Endodermal cell (in vitro differentiated cells): ENCODE measurements at regions not wholly inside any gene's neighbourhood (a gene's known extent, or its start where the extent isn't known, plus 50 kb on each side); places are given as distances from the start of the nearest gene placed in this dataset.

Experiments
- DNase-seq: peaks from one replicate; pipeline ENCODE4 v3.0.0-alpha.2; 2017
- H3K27ac ChIP-seq: 2 replicates; pipeline ENCODE4 v1.5.1; 2013; ENCODE audit warnings: mild to moderate bottlenecking, low read depth, low read length, moderate library complexity
- H3K27me3 ChIP-seq: 2 replicates; pipeline ENCODE4 v1.6.1; 2013; ENCODE audit warnings: mild to moderate bottlenecking, low read length, moderate library complexity; ENCODE audit not compliant: insufficient read depth, control insufficient read depth, poor library complexity, severe bottlenecking
- H3K36me3 ChIP-seq: 2 replicates; pipeline ENCODE4 v1.7.0; 2013; ENCODE audit warnings: mild to moderate bottlenecking, low read length, moderate library complexity; ENCODE audit not compliant: control insufficient read depth, insufficient read depth
- H3K4me1 ChIP-seq: one replicate; pipeline ENCODE4 v1.7.0; 2013; ENCODE audit warnings: low read length; ENCODE audit not compliant: control insufficient read depth, insufficient read depth
- H3K4me3 ChIP-seq: 2 replicates; pipeline ENCODE4 v1.5.1; 2013; ENCODE audit warnings: mild to moderate bottlenecking, low read length, moderate library complexity
- H3K9ac ChIP-seq: 2 replicates; pipeline ENCODE4 v1.6.1; 2013; ENCODE audit warnings: mild to moderate bottlenecking, low read length, moderate library complexity; ENCODE audit not compliant: poor library complexity, severe bottlenecking; ENCODE audit errors: extremely low read depth
- H3K9me3 ChIP-seq: 2 replicates; pipeline ENCODE4 v1.6.1; 2013; ENCODE audit warnings: mild to moderate bottlenecking, low read length, moderate library complexity; ENCODE audit not compliant: control insufficient read depth
- H3K27ac Mint-ChIP-seq: 2 replicates; pipeline ENCODE4 v1.8.0; 2020; ENCODE audit warnings: mixed read lengths
- H3K27me3 Mint-ChIP-seq: 2 replicates; pipeline ENCODE4 v1.8.0; 2021; ENCODE audit warnings: mild to moderate bottlenecking, mixed read lengths; ENCODE audit not compliant: insufficient read depth
- H3K36me3 Mint-ChIP-seq: 2 replicates; pipeline ENCODE4 v1.8.0; 2020; ENCODE audit warnings: low read depth, mixed read lengths
- H3K4me1 Mint-ChIP-seq: 2 replicates; pipeline ENCODE4 v1.8.0; 2020; ENCODE audit warnings: mixed read lengths
- H3K4me3 Mint-ChIP-seq: 2 replicates; pipeline ENCODE4 v1.8.0; 2020; ENCODE audit warnings: mild to moderate bottlenecking, moderate library complexity, mixed read lengths
- H3K9me3 Mint-ChIP-seq: 2 replicates; pipeline ENCODE4 v1.8.0; 2020; ENCODE audit warnings: mild to moderate bottlenecking, mixed read lengths
- CTCF ChIP-seq: fragments of 200-600 bp; sonication (generic); conservative IDR thresholded peaks from 2 replicates; pipeline ENCODE4 v1.5.0; 2021; ENCODE audit warnings: antibody characterized with exemption, mild to moderate bottlenecking
- WGBS, 2 experiments: methylation state at CpG; one replicate each; pipeline versions ENCODE4 v1.1.5 to v1.1.7; 2013; ENCODE audit warnings: missing lambda C conversion rate in 2 of 2, mixed read lengths in 1 of 2; ENCODE audit not compliant: insufficient coverage in 1 of 2, insufficient read length in 1 of 2; 5-methylcytosine and 5-hydroxymethylcytosine counted together

- no peak for TF ChIP-seq CTCF
- Mint-ChIP-seq H3K27ac (no peak overlapping the region), H3K4me1 (peaks cover 14% of the 10 kb centered on the region)
Observed at GRCh38 chr2:19124135-19124534, 234.3 kb downstream of the OSR1 start.

GRCh38 chr2:19123556-19123955 is 234.9 kb downstream of the OSR1 start:
- DNase-seq = no peak
- Mint-ChIP-seq H3K9me3 (no peaks in the 10 kb centered on the region), H3K4me1 (peaks cover 14% of the 10 kb centered on the region), H3K27ac (no peak overlapping the region), H3K4me3 (no peak overlapping the region), H3K27me3 (peaks cover 5% of the 10 kb centered on the region), H3K36me3 (no peaks in the 10 kb centered on the region)
- Histone ChIP-seq H3K27me3 (no peaks in the 10 kb centered on the region), H3K27ac (no peak overlapping the region), H3K36me3 (no peaks in the 10 kb centered on the region), H3K4me3 (no peak overlapping the region), H3K9me3 (no peaks in the 10 kb centered on the region), H3K9ac (no peak overlapping the region), H3K4me1 (no peaks in the 10 kb centered on the region)
- 77 to 91% methylated on average over 2 of the region's 2 CpGs for WGBS, 2 experiments
- TF ChIP-seq CTCF = no peak

More at GRCh38 chr2:19124135-19124534, 234.3 kb downstream of the OSR1 start:
- Histone ChIP-seq H3K9me3 (no peaks in the 10 kb centered on the region), H3K27me3 (no peaks in the 10 kb centered on the region), H3K36me3 (no peaks in the 10 kb centered on the region), H3K9ac (no peak overlapping the region), H3K27ac (no peak overlapping the region), H3K4me3 (no peak overlapping the region), H3K4me1 (no peaks in the 10 kb centered on the region)
- WGBS, 2 experiments = 92 to 98% methylated on average over 5 of the region's 5 CpGs
- H3K27me3 Mint-ChIP-seq = peaks cover 5% of the 10 kb centered on the region
- no peaks in the 10 kb centered on the region for H3K9me3 Mint-ChIP-seq
- no peak for DNase-seq
- H3K36me3 Mint-ChIP-seq = no peaks in the 10 kb centered on the region
- H3K4me3 Mint-ChIP-seq = no peak overlapping the region

GRCh38 chr2:19122220-19122619 is 236.2 kb downstream of the OSR1 start:
- Mint-ChIP-seq H3K4me1 (peaks cover 14% of the 10 kb centered on the region), H3K9me3 (peaks cover 8% of the 10 kb centered on the region), H3K4me3 (no peak overlapping the region), H3K36me3 (peaks cover 3% of the 10 kb centered on the region), H3K27me3 (peaks cover 6% of the 10 kb centered on the region), H3K27ac (no peak overlapping the region)
- no peak for TF ChIP-seq CTCF
- WGBS, 2 experiments = 89% methylated on average over 1 of the region's 1 CpG
- Histone ChIP-seq H3K4me3 (no peak overlapping the region), H3K9me3 (no peaks in the 10 kb centered on the region), H3K4me1 (no peaks in the 10 kb centered on the region), H3K27me3 (no peaks in the 10 kb centered on the region), H3K27ac (no peak overlapping the region), H3K9ac (no peak overlapping the region), H3K36me3 (no peaks in the 10 kb centered on the region)
- no peak for DNase-seq
